HCT116 (cell line): ENCODE measurements at regions not wholly inside any gene's neighbourhood (a gene's known extent, or its start where the extent isn't known, plus 50 kb on each side); places are given as distances from the start of the nearest gene placed in this dataset.

Experiments
- ATAC-seq: fragments of 200-7000 bp; cut with Tn5 transposase; 2 replicates; pipeline ENCODE4 v1.9.1; 2020; ENCODE audit warnings: mild to moderate bottlenecking, moderate library complexity
- BruUV-seq: library from RNA; stranded (reverse); fragments of 400-500 nt; replicated peaks from 2 replicates; lab custom pipeline; 2021; lab: Mats Ljungman, UMichigan
- CTCF ChIA-PET: fragments of 300-600 bp; sonication (Branson Sonifier 250); formaldehyde crosslinking; loops from one replicate; lab custom pipeline; 2021; ENCODE audit warnings: antibody characterized with exemption; lab: Charles Lee
- POLR2A ChIA-PET: fragments of 300-600, 350-600 bp; sonication (Branson Sonifier 250); formaldehyde crosslinking; loops from one replicate; lab custom pipeline; 2021; ENCODE audit warnings: antibody characterized with exemption; lab: Charles Lee
- RAD21 ChIA-PET, 2 experiments: fragments of 300-600 bp; sonication (Branson Sonifier 250); formaldehyde crosslinking; loops; one replicate each; lab custom pipeline; 2023; ENCODE audit warnings: low total read pairs in 2 of 2; ENCODE audit not compliant: uncharacterized antibody in 2 of 2, unreplicated experiment in 2 of 2, low non-redundant PET in 1 of 2; lab: Charles Lee
- DNase-seq: peaks from one replicate; pipeline ENCODE4 v3.0.0-alpha.2; 2010; ENCODE audit warnings: low read depth, low spot score
- H2AFZ ChIP-seq: fragments of 200-600 bp; shearing (Covaris generic), sonication (generic); 2 replicates; pipeline ENCODE4 v1.6.1; 2017; ENCODE audit warnings: low read depth, mixed run types, mixed read lengths, antibody characterized with exemption, low read length; ENCODE audit not compliant: poor library complexity, severe bottlenecking
- H3K27ac ChIP-seq: 2 replicates; pipeline ENCODE4 v1.5.1; 2012; ENCODE audit warnings: low read depth, low read length
- H3K27me3 ChIP-seq: fragments of 200-600 bp; sonication (generic); 2 replicates; pipeline ENCODE4 v1.6.1; 2016; ENCODE audit warnings: mixed run types, low read length, mixed read lengths; ENCODE audit not compliant: insufficient read depth
- H3K36me3 ChIP-seq, 2 experiments: fragments of 200-500 bp in 1 of 2; fragments of 200-600 bp in 1 of 2; sonication (Bioruptor generic) in 1 of 2; sonication (generic) in 1 of 2; 2 replicates each; pipeline versions ENCODE4 v1.5.1 to v1.6.1; 2014 to 2016; ENCODE audit warnings: low read length in 2 of 2, inconsistent platforms in 1 of 2, mixed read lengths in 1 of 2, mixed run types in 1 of 2; ENCODE audit not compliant: insufficient read depth in 2 of 2, control insufficient read depth in 1 of 2
- H3K4me1 ChIP-seq, 2 experiments: fragments of 200-600 bp in 1 of 2; sonication (generic) in 1 of 2; 2 replicates each; pipeline versions ENCODE4 v1.5.1 to v1.6.1; 2012 to 2017; ENCODE audit warnings: low read length in 2 of 2, inconsistent platforms in 1 of 2, mild to moderate bottlenecking in 1 of 2, mixed read lengths in 1 of 2, mixed run types in 1 of 2, moderate library complexity in 1 of 2; ENCODE audit not compliant: insufficient read depth in 2 of 2, control insufficient read depth in 1 of 2
- H3K4me2 ChIP-seq: fragments of 200-600 bp; sonication (generic); 2 replicates; pipeline ENCODE4 v1.6.1; 2017; ENCODE audit warnings: mixed run types, low read length, mixed read lengths
- H3K4me3 ChIP-seq, 2 experiments: fragments of 200-600 bp in 1 of 2; sonication (generic) in 1 of 2; replicated peaks in 1 of 2; 2 replicates each; pipeline ENCODE4 v1.5.1; 2011 to 2016; ENCODE audit warnings: low read length in 2 of 2, control low read depth in 1 of 2, low read depth in 1 of 2, mild to moderate bottlenecking in 1 of 2, mixed read lengths in 1 of 2, mixed run types in 1 of 2
- H3K79me2 ChIP-seq: fragments of 200-600 bp; sonication (generic); 2 replicates; pipeline ENCODE4 v1.6.1; 2017; ENCODE audit warnings: mild to moderate bottlenecking, mixed run types, low read length, moderate library complexity, mixed read lengths; ENCODE audit not compliant: insufficient read depth
- H3K9ac ChIP-seq: fragments of 200-600 bp; sonication (generic); 2 replicates; pipeline ENCODE4 v1.6.1; 2016; ENCODE audit warnings: low read length, mixed read lengths
- H3K9me2 ChIP-seq: fragments of 200-600 bp; sonication (generic), shearing (Covaris generic); 2 replicates; pipeline ENCODE4 v1.6.1; 2017; ENCODE audit warnings: mixed run types, mild to moderate bottlenecking, moderate library complexity; ENCODE audit not compliant: insufficient read depth
- H3K9me3 ChIP-seq, 2 experiments: fragments of 200-500 bp in 1 of 2; fragments of 200-600 bp in 1 of 2; sonication (Bioruptor generic) in 1 of 2; sonication (generic) in 1 of 2; 2 replicates each; pipeline ENCODE4 v1.6.1; 2014 to 2017; ENCODE audit warnings: low read length in 2 of 2, mixed read lengths in 2 of 2, inconsistent platforms in 1 of 2, low read depth in 1 of 2, mild to moderate bottlenecking in 1 of 2, mixed run types in 1 of 2, moderate library complexity in 1 of 2; ENCODE audit not compliant: control insufficient read depth in 1 of 2, insufficient read depth in 1 of 2
- H4K20me1 ChIP-seq: fragments of 200-600 bp; sonication (generic), shearing (Covaris generic); 2 replicates; pipeline ENCODE4 v1.6.1; 2017; ENCODE audit warnings: mixed run types, mild to moderate bottlenecking, moderate library complexity; ENCODE audit not compliant: insufficient read depth
- ATF3 ChIP-seq: IDR thresholded peaks from 2 replicates; pipeline ENCODE4 v1.6.1; 2012
- ELF1 ChIP-seq: IDR thresholded peaks from 2 replicates; pipeline ENCODE4 v1.6.1; 2012; ENCODE audit warnings: low read depth, borderline replicate concordance
- EZH2 ChIP-seq: fragments of 200-600 bp; sonication (generic); IDR thresholded peaks from 2 replicates; pipeline ENCODE4 v1.6.1; 2017; ENCODE audit warnings: antibody characterized with exemption, mixed run types
- POLR2A ChIP-seq: IDR thresholded peaks from 2 replicates; pipeline ENCODE4 v1.7.0; 2011; ENCODE audit warnings: borderline replicate concordance; ENCODE audit not compliant: insufficient read depth, insufficient read length; ENCODE audit errors: extremely low read depth
- RAD21 ChIP-seq: IDR thresholded peaks from 2 replicates; pipeline ENCODE4 v1.6.1; 2012; ENCODE audit warnings: low read depth, mild to moderate bottlenecking
- REST ChIP-seq: IDR thresholded peaks from 2 replicates; pipeline ENCODE4 v1.6.1; 2012; ENCODE audit warnings: low read depth
- SRF ChIP-seq: IDR thresholded peaks from 2 replicates; pipeline ENCODE4 v1.6.1; 2012; ENCODE audit warnings: low read depth
- TCF7L2 ChIP-seq: IDR thresholded peaks from 2 replicates; pipeline ENCODE4 v1.7.0; 2011; ENCODE audit warnings: borderline replicate concordance, inconsistent platforms; ENCODE audit not compliant: insufficient read depth, insufficient read length; ENCODE audit errors: extremely low read depth
- intact Hi-C: fragments of 100-400 bp; cut with micrococcal nuclease; formaldehyde crosslinking; loops from 2 replicates; pipeline ENCODE4 v1.10.0; 2022

GRCh38 chr14:65213316-65213715 lies 111.0 kb upstream of the MAX start:
- ATAC-seq (no peak), DNase-seq (no peak)
- ChIA-PET RAD21 (no interaction called here), POLR2A (no interaction called here), CTCF (no interaction called here)
- H3K36me3 ChIP-seq, result no peaks in the 10 kb centered on the region
- no peak overlapping the region for H3K4me3 ChIP-seq
- H3K27ac ChIP-seq, result no peak overlapping the region
- H4K20me1 ChIP-seq, result no peaks in the 10 kb centered on the region
- H2AFZ ChIP-seq, result no peak overlapping the region
- H3K79me2 ChIP-seq, result no peaks in the 10 kb centered on the region
- TF ChIP-seq EZH2 (no peak), ELF1 (no peak), REST (no peak), SRF (no peak), RAD21 (no peak), POLR2A (no peak), ATF3 (no peak), TCF7L2 (no peak)
- H3K9ac ChIP-seq, result no peak overlapping the region
- no peaks in the 10 kb centered on the region for H3K27me3 ChIP-seq
- peaks cover 7 to 9% of the 10 kb centered on the region in 2 experiments for H3K4me1 ChIP-seq
- intact Hi-C loops, result no loop called here
- H3K4me2 ChIP-seq, result no peak overlapping the region
- BruUV-seq, result no TSS peak
- H3K9me2 ChIP-seq, result no peaks in the 10 kb centered on the region
- H3K9me3 ChIP-seq, result no peaks in the 10 kb centered on the region
